Right atrium auricular region (tissue), 2 donors: ENCODE measurements at regions not wholly inside any gene's neighbourhood (a gene's known extent, or its start where the extent isn't known, plus 50 kb on each side); places are given as distances from the start of the nearest gene placed in this dataset.
"Not testable (repeated sequence)": the region's sequence is repeated elsewhere in the genome, so short reads cannot be mapped to it uniquely, and the experiment has no call there.

Source experiments
- DNase-seq: peaks from one replicate; pipeline ENCODE4 v3.0.0-alpha.2; 2019; ENCODE audit warnings: low spot score
- H3K27ac ChIP-seq, 2 donors: fragments of 200-600 bp; sonication (generic); 1 replicate in 1 of 2; 2 replicates in 1 of 2; pipeline ENCODE4 v1.5.1; 2016 to 2019
- H3K27me3 ChIP-seq, 2 donors: fragments of 200-600 bp; sonication (generic); one replicate each; pipeline versions ENCODE4 v1.5.1 to v1.6.0; 2017 to 2019
- H3K36me3 ChIP-seq: fragments of 200-600 bp; sonication (generic); one replicate; pipeline ENCODE4 v1.5.1; 2016
- H3K4me1 ChIP-seq, 2 donors: fragments of 200-600 bp; sonication (generic); one replicate each; pipeline versions ENCODE4 v1.5.1 to v1.6.0; 2017 to 2019
- H3K4me3 ChIP-seq, 2 donors: fragments of 200-600 bp; sonication (generic); 1 replicate in 1 of 2; 2 replicates in 1 of 2; pipeline ENCODE4 v1.5.1; 2017 to 2019; ENCODE audit warnings: mild to moderate bottlenecking in 1 of 2, moderate library complexity in 1 of 2
- H3K9me3 ChIP-seq, 2 donors: fragments of 200-600 bp; sonication (generic); one replicate each; pipeline ENCODE4 v1.5.1; 2019
- TF ChIP-seq, protein P1 (sequence below), 2 donors: fragments of 200-600 bp; sonication (generic); IDR thresholded peaks; one replicate each; pipeline ENCODE4 v1.5.1; 2019; ENCODE audit warnings: antibody characterized with exemption in 2 of 2

GRCh38 chr6:130720076-130720715 lies 107.0 kb upstream of the SMLR1 start:
- no peaks in the 10 kb centered on the region for H3K36me3 ChIP-seq
- H3K4me3 ChIP-seq, result no peak overlapping the region
- TF ChIP-seq, protein P1, sequence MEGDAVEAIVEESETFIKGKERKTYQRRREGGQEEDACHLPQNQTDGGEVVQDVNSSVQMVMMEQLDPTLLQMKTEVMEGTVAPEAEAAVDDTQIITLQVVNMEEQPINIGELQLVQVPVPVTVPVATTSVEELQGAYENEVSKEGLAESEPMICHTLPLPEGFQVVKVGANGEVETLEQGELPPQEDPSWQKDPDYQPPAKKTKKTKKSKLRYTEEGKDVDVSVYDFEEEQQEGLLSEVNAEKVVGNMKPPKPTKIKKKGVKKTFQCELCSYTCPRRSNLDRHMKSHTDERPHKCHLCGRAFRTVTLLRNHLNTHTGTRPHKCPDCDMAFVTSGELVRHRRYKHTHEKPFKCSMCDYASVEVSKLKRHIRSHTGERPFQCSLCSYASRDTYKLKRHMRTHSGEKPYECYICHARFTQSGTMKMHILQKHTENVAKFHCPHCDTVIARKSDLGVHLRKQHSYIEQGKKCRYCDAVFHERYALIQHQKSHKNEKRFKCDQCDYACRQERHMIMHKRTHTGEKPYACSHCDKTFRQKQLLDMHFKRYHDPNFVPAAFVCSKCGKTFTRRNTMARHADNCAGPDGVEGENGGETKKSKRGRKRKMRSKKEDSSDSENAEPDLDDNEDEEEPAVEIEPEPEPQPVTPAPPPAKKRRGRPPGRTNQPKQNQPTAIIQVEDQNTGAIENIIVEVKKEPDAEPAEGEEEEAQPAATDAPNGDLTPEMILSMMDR (IDR thresholded peaks at IDR 0.05), result no peak
- no peaks in the 10 kb centered on the region for H3K4me1 ChIP-seq
- no peaks in the 10 kb centered on the region for H3K9me3 ChIP-seq
- no peaks in the 10 kb centered on the region for H3K27me3 ChIP-seq
- H3K27ac ChIP-seq, result no peak overlapping the region
- no peak for DNase-seq

DNA sequence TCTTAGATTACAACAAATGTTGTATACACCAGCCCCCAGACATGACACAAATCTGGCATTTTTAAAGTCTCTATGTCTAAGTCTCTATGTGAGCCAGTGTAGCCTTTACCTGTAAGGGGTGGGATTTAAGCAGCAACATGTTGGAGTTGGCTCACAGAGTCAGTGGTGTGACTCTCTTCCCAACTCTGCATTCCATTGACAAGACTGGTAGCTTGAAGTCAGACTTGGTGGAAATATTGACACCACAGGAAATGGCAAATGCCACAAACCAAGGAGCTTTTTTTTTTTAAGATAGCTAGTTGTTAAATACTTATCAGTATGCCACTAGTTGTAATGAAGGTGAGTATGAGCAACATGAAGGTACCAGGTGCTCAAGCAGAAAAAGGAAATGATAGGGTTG lies 103.1 kb upstream of the SMLR1 start:
- Histone ChIP-seq H3K9me3 (no peaks in the 10 kb centered on the region), H3K4me3 (no peak overlapping the region), H3K27ac (no peak overlapping the region), H3K36me3 (no peaks in the 10 kb centered on the region), H3K4me1 (no peaks in the 10 kb centered on the region), H3K27me3 (no peaks in the 10 kb centered on the region)
- TF ChIP-seq, protein P1 (IDR thresholded peaks at IDR 0.05), result no peak
- no peak for DNase-seq

- DNase-seq, result no peak
- TF ChIP-seq, protein P1 (IDR thresholded peaks at IDR 0.05), result no peak
- H3K36me3 ChIP-seq, result no peaks in the 10 kb centered on the region
- no peak overlapping the region for H3K27ac ChIP-seq
- no peaks in the 10 kb centered on the region for H3K27me3 ChIP-seq
- no peaks in the 10 kb centered on the region for H3K4me1 ChIP-seq
- H3K9me3 ChIP-seq, result no peaks in the 10 kb centered on the region
- no peak overlapping the region for H3K4me3 ChIP-seq
Measured at GRCh38 chr6:130725551-130725950, 101.7 kb upstream of the SMLR1 start.

DNA sequence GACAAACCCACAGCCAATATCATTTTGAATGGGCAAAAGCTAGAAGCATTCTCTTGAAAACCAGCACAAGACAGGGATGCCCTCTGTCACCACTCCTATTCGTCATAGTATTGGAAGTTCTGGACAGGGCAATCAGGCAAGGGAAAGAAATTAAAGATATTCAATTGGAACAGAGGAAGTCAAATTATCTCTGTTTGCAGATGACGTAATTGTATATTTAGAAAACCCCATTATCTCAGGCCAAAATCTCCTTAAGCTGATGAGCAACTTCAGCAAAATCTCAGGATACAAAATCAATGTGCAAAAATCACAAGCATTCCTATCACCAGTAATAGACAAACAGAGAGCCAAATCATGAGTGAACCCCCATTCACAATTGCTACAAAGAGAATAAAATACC lies 99.1 kb upstream of the SMLR1 start:
- H3K36me3 ChIP-seq, H3K9me3 ChIP-seq, H3K27me3 ChIP-seq, H3K27ac ChIP-seq, H3K4me1 ChIP-seq, DNase-seq, H3K4me3 ChIP-seq: not testable (repeated sequence)

- Histone ChIP-seq H3K4me1 (no peaks in the 10 kb centered on the region), H3K27me3 (no peaks in the 10 kb centered on the region), H3K36me3 (no peaks in the 10 kb centered on the region), H3K27ac (no peak overlapping the region), H3K4me3 (no peak overlapping the region), H3K9me3 (no peaks in the 10 kb centered on the region)
- no peak for DNase-seq
- TF ChIP-seq, protein P1 (IDR thresholded peaks at IDR 0.05), result no peak
Measured at GRCh38 chr6:130730600-130730999, 96.6 kb upstream of the SMLR1 start.

DNA sequence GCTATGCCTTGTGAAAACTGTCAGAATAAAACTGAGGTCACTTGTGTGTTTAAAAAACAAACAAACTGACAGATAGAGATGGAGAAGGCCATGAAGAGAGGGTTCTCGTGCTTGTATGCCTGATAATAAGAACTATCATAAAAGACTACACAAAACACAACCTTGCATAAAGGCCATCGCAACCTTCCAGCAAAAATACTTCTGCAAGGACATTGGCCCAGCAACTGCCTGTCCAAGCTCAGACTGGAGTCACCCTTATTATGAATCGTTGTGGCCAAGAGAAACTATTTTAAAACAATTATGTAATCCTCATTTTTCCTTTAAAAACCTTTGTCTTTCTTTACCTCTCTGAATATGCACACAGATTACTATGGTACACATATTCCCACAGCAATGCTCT lies 93.0 kb upstream of the SMLR1 start:
- Histone ChIP-seq H3K27ac (no peak overlapping the region), H3K9me3 (peaks cover 0 to 4% of the 10 kb centered on the region in 2 donors), H3K36me3 (no peaks in the 10 kb centered on the region), H3K4me3 (no peak overlapping the region), H3K27me3 (no peaks in the 10 kb centered on the region), H3K4me1 (no peaks in the 10 kb centered on the region)
- TF ChIP-seq, protein P1 (IDR thresholded peaks at IDR 0.05), result no peak
- DNase-seq, result no peak
